Kidney glomerular epithelial cell (primary cell): ENCODE measurements at regions not wholly inside any gene's neighbourhood (a gene's known extent, or its start where the extent isn't known, plus 50 kb on each side); places are given as distances from the start of the nearest gene placed in this dataset.
"Not testable (repeated sequence)": the region's sequence is repeated elsewhere in the genome, so short reads cannot be mapped to it uniquely, and the experiment has no call there.

Experiments
- DNase-seq: peaks from one replicate; lab custom pipeline; 2025; lab: John Stamatoyannopoulos, UW

- DNase-seq = not testable (repeated sequence)
Measured at GRCh38 chr13:79607895-79608294, 126.9 kb downstream of the NDFIP2 start.
